ENCODE measurements at regions not wholly inside any gene's neighbourhood (a gene's known extent, or its start where the extent isn't known, plus 50 kb on each side); places are given as distances from the start of the nearest gene placed in this dataset.

DNA sequence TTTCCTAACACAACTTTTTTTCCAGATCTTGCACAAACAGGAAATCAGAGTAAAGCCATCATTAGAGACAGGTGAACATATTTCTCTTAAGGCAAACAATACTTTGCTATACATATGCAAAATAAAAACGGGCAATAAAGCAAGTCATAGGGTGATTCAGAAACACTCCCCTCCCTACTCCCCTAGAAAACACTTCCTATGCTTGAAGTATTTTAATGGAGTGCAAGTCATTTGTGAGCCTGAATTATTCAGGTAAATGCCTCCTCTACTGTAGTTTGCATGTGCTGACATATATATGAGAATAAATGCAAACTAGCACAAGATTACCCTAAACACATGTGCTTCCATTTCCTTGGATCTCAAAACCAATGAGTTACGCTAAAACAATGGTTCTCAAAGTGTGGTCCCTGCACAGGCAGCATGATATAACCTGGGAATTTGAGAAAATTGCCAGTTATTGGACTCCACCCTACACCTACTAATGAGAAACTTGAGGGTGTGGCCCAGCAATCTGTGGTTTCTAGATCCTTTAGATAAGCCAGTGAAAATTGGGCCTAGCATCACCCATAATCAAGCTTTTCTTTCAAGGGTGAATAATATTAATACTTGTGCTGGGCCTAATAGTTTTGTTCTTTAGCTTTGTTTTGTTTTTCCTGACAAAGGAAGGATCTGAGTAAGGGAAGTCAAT lies 159.7 kb upstream of the BMP4 start:
- no CpG with 5 or more reads among the region's 2 CpGs for WGBS (ENCODE audit: insufficient coverage)
- H3K4me2 ChIP-seq (replicated peaks; ENCODE audit: extremely low read depth, low read length, poor library complexity, severe bottlenecking): no peak overlapping the region

DNA sequence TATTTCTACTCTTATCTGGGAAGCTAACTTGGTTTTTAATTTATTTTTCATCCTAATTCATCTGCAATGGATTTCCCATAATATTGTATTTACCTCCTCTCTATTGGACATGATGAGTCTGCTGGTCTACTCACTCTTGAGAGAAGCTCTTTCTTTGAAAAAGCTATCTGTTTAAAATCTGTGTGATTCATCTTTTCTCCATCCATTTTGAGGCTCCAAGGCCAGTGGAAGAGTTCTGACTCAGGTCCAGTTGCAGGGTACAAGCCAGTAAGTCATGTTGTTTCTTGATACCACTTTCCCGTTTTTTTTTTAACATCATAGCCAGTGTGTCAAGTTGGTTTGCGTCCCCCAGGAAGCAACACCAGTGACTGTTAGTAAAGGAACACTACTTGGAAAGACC lies 160.3 kb upstream of the BMP4 start:
- Mint-ChIP-seq H3K27ac (no peak overlapping the region), H3K36me3 (no peaks in the 10 kb centered on the region), H3K4me1 (no peaks in the 10 kb centered on the region), H3K4me3 (no peak overlapping the region), H3K9me3 (peaks cover 0 to 7% (median 1%) of the 10 kb centered on the region in 7 donors), H3K27me3 (ENCODE audit: low read depth in 3 of 3) (peaks cover 0 to 2% (median 0%) of the 10 kb centered on the region in 3 donors)
- Histone ChIP-seq H2AFZ (ENCODE audit: insufficient read depth, low read depth, low read length, poor library complexity, severe bottlenecking) (no peak overlapping the region), H4K20me1 (ENCODE audit: insufficient read depth, low read length) (no peaks in the 10 kb centered on the region), H3K36me3 (replicated peaks in 1 of 2; ENCODE audit: control insufficient read depth in 1 of 2, insufficient read depth in 2 of 2, low read length in 2 of 2) (no peaks in the 10 kb centered on the region), H3K9ac (ENCODE audit: insufficient read depth, low read length, poor library complexity, severe bottlenecking) (no peak overlapping the region), H3K4me1 (ENCODE audit: control insufficient read depth in 1 of 2, insufficient read depth in 2 of 2, low read length in 2 of 2) (no peaks in the 10 kb centered on the region), H3K27me3 (ENCODE audit: control insufficient read depth in 2 of 2, insufficient read depth in 2 of 2, low read length in 2 of 2) (no peaks in the 10 kb centered on the region), H3K9me3 (replicated peaks in 1 of 2; ENCODE audit: control insufficient read depth in 1 of 2, insufficient read depth in 1 of 2, low read length in 2 of 2) (no peaks in the 10 kb centered on the region), H3K79me2 (ENCODE audit: insufficient read depth, low read length) (no peaks in the 10 kb centered on the region), H3K4me3 (replicated peaks in 1 of 3; ENCODE audit: low read depth in 2 of 3, low read length in 3 of 3) (no peak overlapping the region), H3K4me2 (replicated peaks; ENCODE audit: extremely low read depth, low read length, poor library complexity, severe bottlenecking) (no peak overlapping the region), H3K27ac (ENCODE audit: low read depth in 1 of 2, low read length in 2 of 2) (no peak overlapping the region)
- no peak for DNase-seq
- WGBS (ENCODE audit: insufficient coverage): 100% methylated on average over 1 of the region's 2 CpGs
- no peak for TF ChIP-seq CTCF (IDR thresholded peaks at IDR 0.05)
- intact Hi-C loops (cut with micrococcal nuclease): no loop called here

More for the DNA sequence above, 159.7 kb upstream of the BMP4 start:
- intact Hi-C loops (cut with micrococcal nuclease): no loop called here
- H3K9ac ChIP-seq (ENCODE audit: insufficient read depth, low read length, poor library complexity, severe bottlenecking): no peak overlapping the region
- Mint-ChIP-seq H3K9me3 (peaks cover 0 to 8% (median 1%) of the 10 kb centered on the region in 7 donors), H3K27me3 (ENCODE audit: low read depth in 3 of 3) (peaks cover 0 to 2% (median 0%) of the 10 kb centered on the region in 3 donors), H3K27ac (no peak overlapping the region), H3K4me3 (no peak overlapping the region), H3K4me1 (no peaks in the 10 kb centered on the region), H3K36me3 (no peaks in the 10 kb centered on the region)
- no peak overlapping the region for H3K4me3 ChIP-seq (replicated peaks in 1 of 3; ENCODE audit: low read depth in 2 of 3, low read length in 3 of 3)
- H3K4me1 ChIP-seq (ENCODE audit: control insufficient read depth in 1 of 2, insufficient read depth in 2 of 2, low read length in 2 of 2): no peaks in the 10 kb centered on the region
- H3K27ac ChIP-seq (ENCODE audit: low read depth in 1 of 2, low read length in 2 of 2): no peak overlapping the region
- H3K36me3 ChIP-seq (replicated peaks in 1 of 2; ENCODE audit: control insufficient read depth in 1 of 2, insufficient read depth in 2 of 2, low read length in 2 of 2): no peaks in the 10 kb centered on the region
- no peaks in the 10 kb centered on the region for H3K79me2 ChIP-seq (ENCODE audit: insufficient read depth, low read length)
- TF ChIP-seq CTCF (IDR thresholded peaks at IDR 0.05): no peak
- no peaks in the 10 kb centered on the region for H3K9me3 ChIP-seq (replicated peaks in 1 of 2; ENCODE audit: control insufficient read depth in 1 of 2, insufficient read depth in 1 of 2, low read length in 2 of 2)
- no peak for DNase-seq
- no peak overlapping the region for H2AFZ ChIP-seq (ENCODE audit: insufficient read depth, low read depth, low read length, poor library complexity, severe bottlenecking)
- no peaks in the 10 kb centered on the region for H3K27me3 ChIP-seq (ENCODE audit: control insufficient read depth in 2 of 2, insufficient read depth in 2 of 2, low read length in 2 of 2)
- H4K20me1 ChIP-seq (ENCODE audit: insufficient read depth, low read length): no peaks in the 10 kb centered on the region

Data from CD14-positive monocyte (primary cell).